GM19025 (cell line): ENCODE measurements at regions not wholly inside any gene's neighbourhood (a gene's known extent, or its start where the extent isn't known, plus 50 kb on each side); places are given as distances from the start of the nearest gene placed in this dataset.

ENCODE experiments used
- ATAC-seq: cut with Tn5 transposase; IDR thresholded peaks from one replicate; pipeline ENCODE4 v1.9.1; 2021; ENCODE audit warnings: mild to moderate bottlenecking, low read depth, moderate library complexity; ENCODE audit not compliant: unreplicated experiment

DNA sequence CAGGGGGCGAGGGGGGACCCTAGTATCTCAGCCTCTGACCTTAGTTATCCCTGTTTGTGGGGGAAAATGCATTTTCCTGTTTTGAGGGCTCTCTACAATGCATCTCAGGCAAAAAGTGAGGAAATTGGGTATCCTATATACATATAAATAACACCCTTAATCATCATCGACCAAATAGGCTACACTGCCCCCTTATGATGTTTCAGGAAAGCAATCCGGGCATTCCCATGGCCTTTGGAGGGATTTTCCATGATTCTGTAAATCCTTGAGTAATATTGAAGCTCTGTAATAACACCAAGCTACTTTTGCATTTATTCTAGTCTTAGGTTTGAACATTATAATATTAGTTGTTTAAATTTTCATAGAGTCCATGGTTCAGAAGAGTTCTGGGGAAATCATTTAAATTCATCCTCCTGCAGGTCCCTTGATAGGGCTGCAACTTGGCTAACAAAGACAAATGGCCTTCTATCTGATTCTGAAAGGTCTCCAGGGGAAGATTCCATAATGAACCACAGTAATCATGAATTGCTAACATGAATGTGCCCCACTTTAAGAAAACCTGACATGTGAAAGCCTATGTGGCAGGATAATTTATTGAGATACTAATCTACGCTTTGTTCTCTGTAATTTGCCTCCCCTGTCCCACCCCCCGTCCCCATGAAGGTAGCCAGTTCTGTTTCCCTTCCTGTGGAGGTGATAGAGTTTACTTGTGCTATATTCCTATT lies 91.5 kb upstream of the SCOC start:
- no peak for ATAC-seq

DNA sequence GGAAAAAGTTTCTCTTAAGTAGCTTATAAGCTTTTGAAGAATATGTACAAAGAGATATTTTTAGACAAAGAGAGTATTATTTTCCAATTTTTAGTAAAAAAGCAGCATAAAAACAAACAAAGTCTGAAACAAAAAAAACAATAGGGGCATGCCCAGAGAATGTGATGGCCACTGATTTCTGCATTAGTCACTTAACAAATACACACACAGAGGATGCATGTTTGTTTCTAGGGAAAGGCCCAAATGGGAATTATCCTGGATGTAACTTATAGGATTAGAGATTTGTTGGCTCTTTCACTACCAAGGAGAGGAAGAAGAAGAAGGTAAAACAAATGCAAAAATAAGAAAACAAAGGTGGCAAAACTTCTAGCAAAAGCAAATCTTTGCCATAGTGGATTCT lies 95.9 kb upstream of the SCOC start:
- ATAC-seq = no peak

DNA sequence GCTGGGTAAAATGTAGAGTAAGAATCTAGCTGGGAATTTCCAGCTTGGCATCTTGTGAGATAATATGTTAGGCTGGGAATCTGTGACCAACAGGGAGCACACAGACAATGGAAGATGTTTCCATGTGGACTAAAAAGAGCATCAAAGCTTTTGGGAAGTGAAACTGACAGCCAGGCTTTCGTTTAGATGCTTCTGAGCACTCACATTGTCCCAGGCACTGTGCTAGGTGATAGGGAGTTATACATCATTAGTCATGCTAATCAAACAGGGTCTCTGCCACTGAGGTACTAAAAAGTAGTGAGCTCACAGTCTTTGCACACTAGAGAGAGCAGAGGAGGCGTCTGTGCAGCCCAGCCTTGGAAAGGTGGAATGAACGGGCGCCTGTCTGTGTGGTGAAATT lies 101.9 kb upstream of the SCOC start:
- no peak for ATAC-seq

- ATAC-seq = no peak
Observed at GRCh38 chr4:140269369-140269768, 104.1 kb upstream of the SCOC start.

DNA sequence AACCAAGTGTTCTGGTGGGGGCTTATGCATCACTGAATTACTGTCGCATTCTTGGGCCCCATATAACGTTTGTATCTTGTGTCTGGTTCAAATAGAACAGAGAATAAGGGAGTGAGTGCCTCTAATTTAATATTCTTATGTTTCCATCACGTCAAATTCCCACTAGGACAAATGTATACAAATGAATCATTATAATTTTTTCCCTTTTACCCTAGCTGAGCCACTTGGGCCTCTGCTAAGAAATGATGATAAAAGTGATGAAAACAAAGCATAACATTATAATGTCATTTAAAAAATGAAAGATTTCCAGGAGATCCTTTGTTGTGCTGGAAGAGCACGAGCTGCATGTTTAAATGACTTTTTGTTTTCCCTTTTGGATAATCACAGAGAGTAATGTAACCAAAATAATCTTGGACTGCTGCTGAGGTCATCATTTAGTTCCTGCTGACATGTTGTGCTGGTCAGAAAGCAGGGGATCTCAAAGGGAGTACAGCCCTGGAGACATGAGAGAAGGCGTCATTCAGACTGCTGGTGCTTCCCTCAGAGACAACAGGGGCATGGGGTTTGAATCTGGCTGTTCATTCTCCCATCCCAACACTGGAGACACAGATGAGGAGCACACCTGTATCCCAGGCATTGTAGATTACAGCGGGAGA lies 105.1 kb upstream of the SCOC start:
- no peak for ATAC-seq

GRCh38 chr4:140267576-140267975 lies 105.9 kb upstream of the SCOC start:
- no peak for ATAC-seq

DNA sequence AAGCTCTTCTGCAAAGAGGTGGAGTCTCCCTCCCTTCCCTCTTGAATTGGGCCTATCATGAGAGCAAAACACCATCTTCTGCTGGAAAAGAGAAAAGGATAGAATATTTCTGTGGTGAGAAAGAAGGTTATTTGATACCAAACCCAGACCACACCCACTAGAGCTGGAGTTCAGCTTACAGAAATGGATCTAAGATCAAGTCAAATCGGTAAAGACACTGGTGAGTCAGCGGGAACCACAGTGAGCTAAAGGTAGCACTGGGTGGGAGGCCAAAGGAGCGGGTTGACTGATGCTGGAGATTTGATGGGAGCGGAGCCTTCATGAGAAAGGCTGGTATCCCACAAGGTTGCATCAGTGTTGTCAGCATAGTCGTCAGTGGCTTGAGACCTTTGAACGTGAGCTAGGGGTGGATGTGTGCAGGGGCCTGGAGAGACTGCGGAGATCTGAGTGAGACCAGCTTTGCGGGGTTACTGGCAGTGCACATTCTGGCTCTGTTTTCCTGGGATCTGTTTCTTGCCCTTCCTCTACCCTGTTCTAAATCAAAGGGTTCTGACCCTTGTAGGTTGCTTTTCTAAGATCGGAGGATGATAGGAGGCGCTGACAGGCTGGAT lies 106.4 kb upstream of the SCOC start:
- ATAC-seq = no peak

DNA sequence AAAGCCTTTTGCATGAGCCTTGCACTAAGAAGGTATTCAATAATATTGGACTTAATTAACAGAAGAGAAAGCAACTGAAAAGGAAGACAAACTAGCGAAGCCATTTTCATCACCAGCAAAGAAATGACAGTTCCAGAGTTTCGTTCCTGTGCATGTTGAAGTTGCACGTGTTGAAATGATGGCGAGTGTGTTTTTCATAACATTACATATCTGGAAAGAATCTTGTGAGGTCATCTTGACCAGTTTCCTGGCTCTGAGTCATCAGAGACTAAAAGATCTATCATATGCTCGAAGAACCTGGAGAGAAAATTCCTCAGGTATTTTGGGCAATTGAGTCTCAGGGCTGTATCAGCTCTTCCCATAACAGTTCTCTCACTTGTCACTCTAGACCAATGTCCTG lies 106.2 kb upstream of the MAML3 start:
- no peak for ATAC-seq

DNA sequence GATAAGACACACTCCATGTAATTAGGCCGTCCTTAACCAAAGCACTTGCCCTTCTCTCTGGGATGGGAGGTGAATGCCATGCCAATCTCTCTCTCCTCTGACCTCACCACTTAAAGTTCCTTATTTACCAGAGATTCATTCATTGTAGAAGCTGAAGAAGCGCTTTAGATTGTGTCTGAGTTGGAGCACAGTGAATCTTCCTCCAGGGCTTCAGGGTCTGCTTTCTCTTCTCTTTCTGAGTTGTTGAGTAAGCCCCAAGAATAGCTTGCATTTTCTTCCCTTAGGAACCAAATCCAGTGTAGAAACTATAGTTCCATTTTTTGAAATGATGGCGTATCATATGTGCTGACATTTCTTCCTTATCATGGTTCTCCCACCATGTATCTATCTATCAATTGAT lies 104.5 kb upstream of the MAML3 start:
- no peak for ATAC-seq

DNA sequence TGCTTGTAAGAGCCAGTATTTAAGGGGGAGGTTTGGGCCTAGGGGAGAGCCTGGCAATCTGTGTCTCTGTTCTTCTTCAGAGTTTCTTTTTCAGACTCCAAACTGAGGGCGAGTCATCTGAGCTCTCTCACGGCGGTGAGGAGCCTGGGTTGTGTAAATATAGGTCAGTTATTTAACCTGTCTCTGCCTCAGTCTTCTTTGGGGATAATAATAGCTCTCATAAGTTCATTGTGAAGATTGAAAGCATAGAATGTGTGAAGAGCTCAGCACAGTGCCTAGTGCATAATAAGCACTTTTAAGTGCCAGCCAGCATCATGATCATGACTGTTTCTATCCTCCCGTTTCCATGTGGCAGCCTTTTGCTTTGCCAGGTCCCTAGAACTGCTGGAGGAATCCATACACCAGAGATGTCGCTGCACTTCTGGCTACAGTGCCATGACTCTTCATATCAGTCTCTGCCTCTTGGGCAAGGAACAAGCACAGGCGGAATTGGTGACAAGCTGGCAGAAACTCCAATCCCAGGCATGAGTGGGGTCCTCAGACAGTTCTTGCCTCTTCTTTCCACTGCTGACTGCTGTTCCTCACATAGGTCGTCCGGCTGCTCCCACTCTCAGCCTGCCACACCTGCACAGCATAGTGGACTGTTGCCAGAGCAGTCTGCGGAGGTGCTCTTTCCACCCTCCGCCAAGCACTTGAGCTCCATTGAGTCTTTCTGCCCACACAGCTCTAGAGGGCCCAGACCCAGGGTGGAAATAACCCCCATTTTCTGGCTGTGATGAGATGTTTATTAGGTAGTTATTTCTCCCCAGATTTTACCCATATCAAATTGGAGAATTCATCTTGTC lies 103.7 kb upstream of the MAML3 start:
- no peak for ATAC-seq

GRCh38 chr4:140256941-140257340 lies 103.0 kb upstream of the MAML3 start:
- no peak for ATAC-seq

DNA sequence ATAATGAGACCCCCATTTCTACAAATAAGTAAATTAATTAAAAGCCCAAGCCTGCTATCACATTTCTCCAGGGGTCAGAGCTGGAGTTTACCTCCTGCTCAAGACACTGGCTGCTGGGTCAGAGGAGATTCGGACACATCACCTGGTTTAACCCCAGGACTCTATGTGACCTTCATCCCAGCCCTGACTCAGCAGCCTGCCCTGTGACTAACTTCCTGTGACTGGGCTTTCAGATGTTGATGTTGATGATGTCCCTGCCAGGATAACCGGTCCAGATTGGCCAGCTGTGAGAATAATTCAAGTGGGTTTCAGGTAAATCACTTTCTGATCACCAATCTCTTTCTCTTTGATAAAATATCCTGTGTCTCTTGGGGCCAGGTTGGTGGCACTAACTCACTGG lies 102.4 kb upstream of the MAML3 start:
- ATAC-seq = no peak

- ATAC-seq = no peak
Observed at GRCh38 chr4:140255927-140256326, 101.9 kb upstream of the MAML3 start.

- ATAC-seq = no peak
Observed at GRCh38 chr4:140255467-140255866, 101.5 kb upstream of the MAML3 start.

GRCh38 chr4:140254651-140255299 lies 100.8 kb upstream of the MAML3 start:
- no peak for ATAC-seq

DNA sequence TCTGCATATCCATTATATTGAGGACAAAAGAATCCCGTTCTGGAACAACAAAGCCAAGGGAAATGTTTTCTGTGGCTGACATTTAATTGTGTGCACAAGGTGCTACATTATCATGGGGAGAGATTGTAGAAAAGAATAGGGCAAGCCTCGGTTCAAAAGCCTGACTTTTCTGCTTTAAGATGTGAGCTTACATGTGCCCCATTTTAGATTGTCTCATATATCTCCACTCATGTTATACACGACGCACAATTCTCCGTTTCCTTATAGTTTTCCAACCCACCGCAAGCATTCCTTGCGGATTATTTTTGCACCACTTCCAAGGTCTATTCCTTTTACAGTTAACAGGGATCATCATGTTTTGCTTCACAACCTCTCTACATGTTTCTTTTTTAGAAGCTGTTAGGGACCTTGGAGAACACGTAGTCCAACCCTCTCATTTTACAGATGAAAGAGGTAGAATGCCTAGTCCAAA lies 99.6 kb upstream of the MAML3 start:
- ATAC-seq = no peak

DNA sequence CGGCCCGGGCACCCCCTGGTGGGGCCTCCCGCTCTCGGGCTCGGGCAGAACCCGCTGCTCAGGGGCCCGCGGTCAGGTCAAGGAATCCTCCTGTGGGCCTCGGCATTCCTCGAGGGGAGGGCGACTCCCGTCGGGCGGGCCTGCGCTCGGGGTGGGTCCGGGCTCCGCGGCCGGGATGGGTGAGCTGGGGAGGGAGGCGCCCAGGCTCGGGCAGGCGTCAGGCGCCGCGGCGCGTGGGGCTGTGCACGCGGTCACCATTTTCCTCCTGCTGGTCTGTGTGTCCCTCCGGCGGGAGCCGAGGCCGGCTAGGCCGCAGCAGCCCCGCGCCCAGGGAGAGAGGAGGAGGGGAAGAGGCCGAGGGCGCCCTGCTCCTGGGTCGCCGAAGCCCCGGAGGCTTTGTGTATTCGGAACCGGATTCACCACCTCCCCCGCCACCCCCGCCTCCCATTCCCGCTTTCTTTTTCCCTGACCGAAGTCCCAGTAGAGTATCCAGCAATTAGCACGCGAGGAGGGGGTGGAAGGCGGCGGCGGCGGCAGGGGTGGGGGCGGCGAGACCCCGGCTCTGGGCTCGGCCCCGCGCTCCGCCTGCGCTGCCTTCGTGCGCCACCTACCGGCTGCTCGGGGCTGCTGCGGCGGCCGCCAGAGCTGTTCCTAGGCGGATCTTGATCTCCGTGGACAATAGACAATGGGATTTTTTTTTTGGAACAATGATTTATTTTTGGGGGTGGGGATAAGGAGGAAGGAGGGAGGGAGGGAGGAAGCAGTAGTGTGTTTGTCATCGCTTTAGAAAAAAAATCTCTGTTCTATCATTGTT lies 99.0 kb upstream of the MAML3 start:
- no peak for ATAC-seq

- no peak for ATAC-seq
Observed at GRCh38 chr4:140252141-140252741, 98.3 kb upstream of the MAML3 start.

DNA sequence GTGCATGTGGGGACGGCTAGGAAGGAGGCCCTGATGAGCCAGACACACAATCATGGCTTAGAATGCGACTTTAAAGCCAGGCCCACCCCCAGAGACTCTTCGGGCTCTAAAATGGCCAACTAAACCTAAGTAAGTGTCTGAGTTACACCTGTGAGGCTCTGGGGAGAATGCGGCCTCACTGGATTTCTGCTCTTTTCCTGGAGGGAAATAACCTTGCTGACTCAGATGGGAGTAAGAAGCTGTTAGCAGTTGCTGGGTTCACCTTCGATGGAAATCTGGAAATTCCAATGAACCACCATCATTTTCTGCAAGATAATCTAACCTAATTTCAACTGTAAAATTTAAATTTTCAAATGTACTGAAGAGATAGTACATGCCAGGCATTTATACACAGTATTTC lies 97.6 kb upstream of the MAML3 start:
- ATAC-seq = no peak
